Endothelial cell (in vitro differentiated cells): ENCODE measurements at regions not wholly inside any gene's neighbourhood (a gene's known extent, or its start where the extent isn't known, plus 50 kb on each side); places are given as distances from the start of the nearest gene placed in this dataset.
"Not testable (repeated sequence)": the region's sequence is repeated elsewhere in the genome, so short reads cannot be mapped to it uniquely, and the experiment has no call there.

Source experiments
- DNase-seq: peaks from one replicate; pipeline ENCODE4 v3.0.0; 2021; ENCODE audit warnings: low spot score
- H3K27ac Mint-ChIP-seq: one replicate; pipeline ENCODE4 v1.8.0; 2021; ENCODE audit warnings: mixed read lengths, inconsistent platforms; ENCODE audit not compliant: unreplicated experiment
- H3K27me3 Mint-ChIP-seq: one replicate; pipeline ENCODE4 v1.8.0; 2021; ENCODE audit warnings: mild to moderate bottlenecking, moderate library complexity, mixed read lengths, inconsistent platforms; ENCODE audit not compliant: unreplicated experiment
- H3K36me3 Mint-ChIP-seq: one replicate; pipeline ENCODE4 v1.8.0; 2021; ENCODE audit warnings: mild to moderate bottlenecking, low read depth, mixed read lengths, inconsistent platforms; ENCODE audit not compliant: unreplicated experiment
- H3K4me1 Mint-ChIP-seq: one replicate; pipeline ENCODE4 v1.8.0; 2021; ENCODE audit warnings: mild to moderate bottlenecking, mixed read lengths, inconsistent platforms; ENCODE audit not compliant: unreplicated experiment
- H3K4me3 Mint-ChIP-seq: one replicate; pipeline ENCODE4 v1.8.0; 2021; ENCODE audit warnings: mild to moderate bottlenecking, mixed read lengths, inconsistent platforms; ENCODE audit not compliant: unreplicated experiment
- H3K9me3 Mint-ChIP-seq: one replicate; pipeline ENCODE4 v1.8.0; 2021; ENCODE audit warnings: mixed read lengths, inconsistent platforms; ENCODE audit not compliant: unreplicated experiment
- TF ChIP-seq, protein P1 (sequence below): fragments of 200-600 bp; sonication (generic); IDR thresholded peaks from one replicate; pipeline ENCODE4 v1.5.0; 2021; ENCODE audit warnings: antibody characterized with exemption; ENCODE audit not compliant: unreplicated experiment

DNA sequence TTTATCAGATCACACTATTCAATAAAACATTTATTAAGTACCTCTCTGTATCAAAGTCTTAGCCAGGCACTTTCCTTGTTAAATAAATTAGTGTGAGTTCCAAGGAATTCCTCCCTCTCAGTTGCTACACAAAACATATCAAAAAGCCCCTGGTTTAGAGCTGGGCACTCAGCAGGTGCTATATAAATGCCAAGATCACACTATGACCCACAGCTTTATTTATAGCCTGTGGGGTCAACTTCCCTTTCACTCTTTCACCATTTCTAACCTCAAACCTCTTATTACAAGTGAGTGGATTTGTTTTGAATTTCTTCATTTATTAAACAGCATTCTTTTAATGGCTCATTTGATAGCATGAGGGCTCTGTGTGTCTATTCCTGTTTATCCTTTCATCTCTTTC, 112.6 kb upstream of the MPHOSPH6 start:
- Mint-ChIP-seq H3K4me3 (no peak overlapping the region), H3K27me3 (no peaks in the 10 kb centered on the region), H3K27ac (no peak overlapping the region), H3K4me1 (no peaks in the 10 kb centered on the region), H3K36me3 (no peaks in the 10 kb centered on the region), H3K9me3 (no peaks in the 10 kb centered on the region)
- TF ChIP-seq, protein P1, sequence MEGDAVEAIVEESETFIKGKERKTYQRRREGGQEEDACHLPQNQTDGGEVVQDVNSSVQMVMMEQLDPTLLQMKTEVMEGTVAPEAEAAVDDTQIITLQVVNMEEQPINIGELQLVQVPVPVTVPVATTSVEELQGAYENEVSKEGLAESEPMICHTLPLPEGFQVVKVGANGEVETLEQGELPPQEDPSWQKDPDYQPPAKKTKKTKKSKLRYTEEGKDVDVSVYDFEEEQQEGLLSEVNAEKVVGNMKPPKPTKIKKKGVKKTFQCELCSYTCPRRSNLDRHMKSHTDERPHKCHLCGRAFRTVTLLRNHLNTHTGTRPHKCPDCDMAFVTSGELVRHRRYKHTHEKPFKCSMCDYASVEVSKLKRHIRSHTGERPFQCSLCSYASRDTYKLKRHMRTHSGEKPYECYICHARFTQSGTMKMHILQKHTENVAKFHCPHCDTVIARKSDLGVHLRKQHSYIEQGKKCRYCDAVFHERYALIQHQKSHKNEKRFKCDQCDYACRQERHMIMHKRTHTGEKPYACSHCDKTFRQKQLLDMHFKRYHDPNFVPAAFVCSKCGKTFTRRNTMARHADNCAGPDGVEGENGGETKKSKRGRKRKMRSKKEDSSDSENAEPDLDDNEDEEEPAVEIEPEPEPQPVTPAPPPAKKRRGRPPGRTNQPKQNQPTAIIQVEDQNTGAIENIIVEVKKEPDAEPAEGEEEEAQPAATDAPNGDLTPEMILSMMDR = no peak
- DNase-seq = no peak

DNA sequence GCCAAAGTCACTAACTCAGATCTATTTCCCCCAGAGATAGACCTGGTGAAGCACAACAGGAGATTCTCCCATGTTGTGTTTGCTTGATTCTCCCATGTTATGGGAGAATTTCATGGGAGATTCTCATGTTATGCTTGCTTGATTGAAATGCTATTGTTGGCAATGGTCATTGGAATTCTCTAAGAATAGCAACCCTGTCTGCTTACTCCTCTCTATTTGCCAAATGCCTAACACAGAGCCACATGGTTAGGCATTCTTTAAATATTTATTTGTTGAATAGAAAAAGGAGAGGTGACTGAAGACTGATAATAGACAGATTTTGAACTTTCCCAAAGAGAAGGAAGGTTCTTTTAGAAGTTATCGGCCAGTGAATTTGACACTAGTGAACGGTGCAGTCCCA, 111.5 kb upstream of the MPHOSPH6 start:
- Mint-ChIP-seq H3K36me3 (no peaks in the 10 kb centered on the region), H3K4me1 (no peaks in the 10 kb centered on the region), H3K27ac (no peak overlapping the region), H3K27me3 (no peaks in the 10 kb centered on the region), H3K9me3 (no peaks in the 10 kb centered on the region), H3K4me3 (no peak overlapping the region)
- TF ChIP-seq, protein P1 = no peak
- no peak for DNase-seq

DNA sequence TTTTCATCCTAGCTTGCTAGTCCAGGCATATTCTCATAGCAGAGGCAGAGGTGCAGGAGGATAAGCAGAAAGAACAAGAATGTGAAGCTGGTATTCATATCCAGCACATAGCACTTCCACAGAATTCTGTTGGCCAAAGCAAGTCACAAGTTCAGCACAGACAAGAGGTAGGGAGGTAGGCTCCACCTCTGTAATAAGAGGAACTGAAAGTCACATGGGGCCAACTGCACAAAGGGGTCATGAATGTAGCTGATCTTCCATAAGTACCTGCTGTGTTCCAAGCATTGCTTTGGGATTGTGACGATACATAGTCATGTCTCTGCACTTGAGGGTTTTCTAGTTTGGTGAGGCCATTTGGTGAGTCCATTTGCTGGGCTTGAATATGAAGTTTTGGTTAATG, 110.8 kb upstream of the MPHOSPH6 start:
- no peaks in the 10 kb centered on the region for H3K36me3 Mint-ChIP-seq
- TF ChIP-seq, protein P1 = no peak
- no peaks in the 10 kb centered on the region for H3K4me1 Mint-ChIP-seq
- DNase-seq = no peak
- H3K9me3 Mint-ChIP-seq = no peaks in the 10 kb centered on the region
- H3K27me3 Mint-ChIP-seq = no peaks in the 10 kb centered on the region
- no peak overlapping the region for H3K4me3 Mint-ChIP-seq
- H3K27ac Mint-ChIP-seq = no peak overlapping the region

DNA sequence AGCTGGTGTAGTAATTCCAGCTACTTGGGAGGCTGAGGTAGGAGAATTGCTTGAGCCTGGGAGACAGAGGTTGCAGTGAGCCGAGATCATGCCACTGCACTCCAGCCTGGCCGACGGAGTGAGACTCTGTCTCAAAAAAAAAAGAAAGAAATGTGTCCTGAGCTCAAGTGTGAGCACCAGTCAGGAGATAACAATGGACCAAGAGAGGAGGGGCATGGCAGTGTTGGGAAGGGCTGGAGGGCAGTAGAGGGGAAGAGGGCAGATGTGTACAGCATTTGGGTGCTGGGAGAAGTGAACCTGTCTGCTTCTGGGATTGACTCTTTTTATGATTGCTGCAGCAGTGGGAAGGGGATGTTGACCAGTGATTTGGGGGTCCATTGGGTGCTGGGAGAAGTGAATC, 105.3 kb upstream of the MPHOSPH6 start:
- H3K27ac Mint-ChIP-seq, H3K9me3 Mint-ChIP-seq, H3K4me1 Mint-ChIP-seq, DNase-seq, H3K27me3 Mint-ChIP-seq, H3K36me3 Mint-ChIP-seq, H3K4me3 Mint-ChIP-seq: not testable (repeated sequence)

DNA sequence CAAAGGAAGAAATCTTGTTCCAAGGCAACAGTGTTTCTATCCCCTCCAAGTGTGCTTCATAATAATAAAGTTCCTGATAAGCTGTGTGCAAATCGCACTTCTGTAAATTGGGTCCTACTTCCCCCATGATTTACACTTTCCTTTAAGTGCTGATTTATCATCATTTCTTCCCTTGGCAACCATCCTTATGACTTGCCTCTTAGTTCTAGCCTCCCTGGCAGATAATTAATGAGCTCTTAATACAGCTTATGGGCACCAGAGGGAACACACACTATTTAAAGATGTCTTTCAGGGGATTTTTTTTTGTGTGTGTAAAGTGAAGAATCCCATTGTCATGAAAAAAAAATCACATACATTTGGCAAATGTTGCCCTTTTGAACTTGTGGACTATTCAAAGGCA, 101.6 kb upstream of the MPHOSPH6 start:
- H3K36me3 Mint-ChIP-seq = no peaks in the 10 kb centered on the region
- no peak for DNase-seq
- no peak overlapping the region for H3K4me3 Mint-ChIP-seq
- H3K27ac Mint-ChIP-seq = no peak overlapping the region
- TF ChIP-seq, protein P1 = no peak
- no peaks in the 10 kb centered on the region for H3K4me1 Mint-ChIP-seq
- peaks cover 3% of the 10 kb centered on the region for H3K27me3 Mint-ChIP-seq
- H3K9me3 Mint-ChIP-seq = no peaks in the 10 kb centered on the region

DNA sequence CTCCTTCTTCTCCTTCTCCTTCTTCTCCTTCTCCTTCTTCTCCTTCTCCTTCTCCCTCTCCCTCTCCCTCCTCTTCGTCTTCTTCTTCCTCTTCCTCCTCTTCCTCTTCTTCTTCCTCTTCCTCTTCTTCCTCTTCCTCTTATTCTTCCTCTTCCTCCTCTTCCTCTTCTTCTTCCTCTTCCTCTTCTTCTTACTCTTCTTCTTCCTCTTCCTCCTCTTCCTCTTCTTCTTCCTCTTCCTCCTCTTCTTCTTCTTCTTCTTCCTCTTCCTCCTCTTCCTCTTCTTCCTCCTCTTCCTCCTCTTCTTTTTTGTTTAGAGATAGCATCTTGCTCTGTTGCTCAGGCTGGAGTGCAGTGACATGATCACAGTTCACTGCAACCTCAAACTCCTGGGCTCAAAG, 97.7 kb upstream of the MPHOSPH6 start:
- not testable (repeated sequence) for H3K4me3 Mint-ChIP-seq, H3K4me1 Mint-ChIP-seq, H3K27me3 Mint-ChIP-seq, H3K27ac Mint-ChIP-seq, H3K9me3 Mint-ChIP-seq, DNase-seq, H3K36me3 Mint-ChIP-seq
